Activated T-helper 9 cell treated with anti-CD3 and anti-CD28 coated beads, Interleukin-2, amount 50 U/mL, for 16 hours (primary cell): ENCODE measurements at regions not wholly inside any gene's neighbourhood (a gene's known extent, or its start where the extent isn't known, plus 50 kb on each side); places are given as distances from the start of the nearest gene placed in this dataset.

Experiments
- DNase-seq: peaks from one replicate; pipeline ENCODE4 v3.0.0-alpha.2; 2020; ENCODE audit warnings: low read depth

DNA sequence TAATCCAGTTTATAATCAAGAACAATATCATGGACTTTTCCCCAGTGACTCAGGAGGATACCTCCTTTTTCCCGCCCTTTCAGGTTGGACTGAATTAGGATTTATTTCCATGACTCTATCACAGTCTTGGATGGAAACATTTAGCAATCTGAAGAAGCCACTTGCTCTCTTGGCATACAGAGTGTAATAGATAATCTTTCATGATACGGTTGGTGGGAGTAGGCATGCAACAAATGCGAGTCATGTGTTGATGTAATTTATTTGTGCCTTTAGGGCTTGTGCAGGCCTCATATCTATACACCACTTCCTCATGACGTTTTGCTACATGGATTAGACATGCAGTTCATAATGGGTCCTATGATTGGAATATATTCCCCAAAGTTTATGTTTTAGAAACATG is 54.2 kb upstream of the MCTP2 start:
- no peak for DNase-seq

DNA sequence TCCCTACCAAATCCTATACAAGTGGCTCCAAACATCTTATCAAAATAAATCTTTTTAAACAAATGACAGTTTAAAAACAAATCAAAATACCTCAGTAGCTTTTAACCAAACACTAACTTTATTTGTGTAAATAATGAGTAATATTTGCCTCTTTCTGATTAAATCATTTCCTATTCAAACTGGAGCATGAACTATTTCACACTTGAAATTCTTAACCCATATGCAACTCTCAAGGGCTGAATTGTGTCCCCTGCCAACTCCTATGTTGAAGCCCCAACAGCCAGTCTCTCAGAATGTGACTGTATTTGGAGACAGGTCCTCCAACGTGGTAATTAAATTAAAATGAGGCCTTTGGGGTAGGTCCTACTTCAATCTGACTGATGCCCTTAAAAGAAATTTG is 55.9 kb upstream of the MCTP2 start:
- no peak for DNase-seq

GRCh38 chr15:94174399-94174802 is 57.0 kb upstream of the MCTP2 start:
- DNase-seq, result no peak

GRCh38 chr15:94168250-94168649 is 63.1 kb upstream of the MCTP2 start:
- no peak for DNase-seq

- no peak for DNase-seq
Measured at GRCh38 chr15:94164971-94165370, 66.4 kb upstream of the MCTP2 start.

DNA sequence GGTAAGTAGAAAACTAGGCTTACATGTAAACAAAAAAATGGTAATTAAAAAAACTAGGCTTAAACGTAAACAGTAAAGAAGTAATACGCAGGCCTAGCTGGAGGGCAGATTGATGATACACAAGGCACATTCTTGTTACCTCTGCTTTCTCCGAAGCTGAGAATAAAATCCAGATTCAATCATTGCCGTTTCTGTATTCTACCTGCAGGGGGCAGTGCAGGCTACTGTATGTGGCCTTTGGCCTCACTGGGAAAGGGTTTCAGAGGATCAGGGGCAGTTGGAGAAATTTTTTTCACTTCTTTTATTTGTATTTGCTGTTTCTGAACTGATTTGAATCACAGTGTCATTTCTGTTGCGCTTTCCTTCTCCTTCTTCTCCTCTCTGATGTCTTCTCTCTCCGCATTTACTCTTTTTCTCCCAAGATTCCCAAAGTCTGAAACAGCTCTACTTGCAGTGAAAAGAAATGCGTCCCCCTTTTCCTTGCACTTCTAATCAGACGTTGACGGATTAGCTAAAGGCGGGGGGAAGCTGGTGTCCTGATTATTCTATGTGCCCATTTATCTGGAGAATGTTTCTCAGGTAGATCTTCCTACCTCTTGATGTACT is 67.1 kb upstream of the MCTP2 start:
- DNase-seq, result peak; percentile 28

DNA sequence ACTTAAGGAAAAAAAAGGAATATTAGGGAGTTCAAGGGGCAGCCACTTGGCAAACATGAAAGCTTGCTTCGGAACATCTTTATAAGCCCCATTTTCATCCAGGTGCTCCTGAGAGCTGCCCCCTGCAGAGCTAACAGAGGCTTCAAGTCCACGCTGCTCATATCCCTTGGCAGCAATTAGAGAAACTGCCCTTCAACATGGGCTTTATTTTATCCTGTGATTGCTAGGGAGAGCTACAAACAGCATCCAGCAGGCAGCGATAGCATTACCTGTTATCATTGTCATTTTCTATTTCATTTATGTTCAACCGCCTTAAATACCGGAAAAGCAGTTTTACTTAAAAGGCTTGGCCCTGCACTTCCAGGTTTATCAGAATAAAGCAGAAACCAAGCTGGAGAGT is 68.4 kb upstream of the MCTP2 start:
- DNase-seq, result no peak

GRCh38 chr15:94154255-94154654 is 77.1 kb upstream of the MCTP2 start:
- no peak for DNase-seq

GRCh38 chr15:94145046-94145445 is 86.3 kb upstream of the MCTP2 start:
- no peak for DNase-seq

DNA sequence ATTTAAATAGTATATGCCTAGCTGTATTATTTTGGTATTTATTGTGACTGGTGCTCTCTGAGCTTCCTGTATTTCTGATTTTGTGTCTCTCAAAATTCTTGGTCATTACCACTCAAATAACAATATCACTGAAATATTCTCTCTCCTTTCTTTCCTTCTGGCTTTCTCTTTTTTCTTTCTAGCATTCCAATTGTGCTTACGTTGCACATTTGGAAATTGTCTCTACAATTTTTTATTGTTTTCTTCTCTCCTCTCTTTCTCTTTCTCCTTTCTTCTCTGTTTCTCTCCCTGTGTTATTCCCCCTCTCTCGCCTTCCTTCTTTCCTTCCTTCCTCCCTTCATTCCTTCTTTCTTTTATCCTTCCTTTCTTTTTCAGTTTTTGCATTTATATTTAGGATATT is 89.6 kb upstream of the MCTP2 start:
- DNase-seq, result no peak

DNA sequence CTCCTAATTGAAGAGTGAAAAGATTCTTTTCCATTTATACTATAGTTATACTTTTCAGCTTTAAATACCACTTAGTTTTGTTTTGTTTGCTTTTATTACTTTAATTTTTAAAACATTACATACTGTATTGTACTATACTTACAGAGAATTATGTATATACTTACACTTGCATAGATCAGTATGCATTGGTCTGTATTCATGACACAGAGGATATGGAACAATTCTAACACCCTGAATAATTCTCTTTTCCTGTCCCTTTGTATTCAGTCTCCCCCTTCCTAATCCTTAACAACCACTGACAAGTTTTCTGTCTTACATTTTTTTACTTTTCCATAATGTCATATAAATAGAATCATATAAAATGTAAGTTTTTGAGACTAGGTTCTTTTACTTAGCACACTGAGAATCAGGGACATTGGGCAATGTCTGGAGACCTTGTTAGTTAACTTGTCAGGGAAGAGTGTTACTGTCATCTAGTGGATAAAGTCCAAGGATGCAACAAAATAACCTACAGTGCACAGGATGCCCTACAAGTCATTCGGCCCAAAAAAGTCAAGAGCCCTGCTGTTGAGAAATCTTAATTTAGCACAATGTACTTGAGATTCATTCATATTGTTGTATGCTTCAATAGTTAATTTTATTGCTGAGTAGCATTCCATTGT is 95.7 kb upstream of the MCTP2 start:
- DNase-seq, result no peak

DNA sequence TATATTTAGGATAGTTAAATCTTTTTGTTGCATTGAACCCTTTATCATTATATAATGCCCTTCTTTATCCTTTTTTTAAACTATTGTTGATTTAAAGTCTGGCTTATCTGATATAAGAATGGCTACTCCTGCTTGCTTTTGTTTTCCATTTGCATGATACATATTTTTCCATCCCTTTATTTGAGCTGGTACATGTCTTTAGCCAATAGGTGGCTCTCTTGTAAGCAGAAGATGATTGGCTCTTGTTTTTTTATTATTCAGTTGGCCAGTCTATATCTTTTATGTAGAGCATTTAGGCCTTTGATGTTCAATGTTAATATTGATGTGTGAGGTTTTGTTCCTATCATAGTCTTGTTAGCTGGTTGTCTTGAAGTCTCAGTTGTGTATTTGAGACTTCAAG is 99.5 kb upstream of the MCTP2 start:
- no peak for DNase-seq

- DNase-seq, result no peak
Measured at GRCh38 chr15:94130504-94130903, 100.9 kb upstream of the MCTP2 start.

GRCh38 chr15:94127006-94127405 is 104.4 kb upstream of the MCTP2 start:
- no peak for DNase-seq

DNA sequence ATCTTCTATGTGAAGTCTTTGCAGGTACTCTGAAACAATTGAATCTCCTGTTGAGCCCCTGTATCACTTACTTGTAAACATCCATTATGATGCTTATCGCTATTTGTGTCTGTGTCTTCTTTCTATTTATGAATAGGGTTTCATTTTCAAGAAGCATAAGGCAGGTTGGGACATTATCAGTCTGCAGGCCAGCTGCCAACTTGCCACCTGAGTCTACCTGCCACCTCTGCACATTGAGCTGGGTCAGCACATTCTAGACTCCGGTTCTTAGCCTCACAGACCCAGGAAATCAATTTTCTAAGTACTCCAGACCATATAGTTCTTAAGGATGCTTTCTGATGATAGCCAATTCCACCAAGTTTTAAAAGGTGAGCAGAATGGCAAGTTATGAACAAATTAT is 105.7 kb upstream of the MCTP2 start:
- DNase-seq, result no peak

- DNase-seq, result no peak
Measured at GRCh38 chr15:94125156-94125555, 106.2 kb upstream of the MCTP2 start.

DNA sequence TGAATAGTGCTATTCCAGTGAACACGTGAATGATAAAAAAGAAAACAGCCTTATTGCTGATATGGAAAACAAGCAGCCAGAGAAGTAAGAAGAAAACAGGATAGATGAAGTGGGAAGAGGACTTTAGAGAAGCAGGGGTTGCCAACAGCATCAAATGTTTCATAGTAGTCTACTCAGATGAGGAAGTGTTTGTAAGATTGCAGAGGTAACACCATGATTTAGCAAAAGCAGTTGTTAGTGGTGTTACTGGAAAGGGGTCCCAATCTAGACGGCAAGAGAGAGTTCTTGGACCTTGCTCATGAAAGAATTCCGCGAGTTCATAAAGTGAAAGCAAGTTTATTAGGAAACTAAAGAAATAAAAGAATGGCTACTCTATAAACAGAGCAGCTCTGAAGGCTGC is 108.8 kb upstream of the MCTP2 start:
- DNase-seq, result no peak

DNA sequence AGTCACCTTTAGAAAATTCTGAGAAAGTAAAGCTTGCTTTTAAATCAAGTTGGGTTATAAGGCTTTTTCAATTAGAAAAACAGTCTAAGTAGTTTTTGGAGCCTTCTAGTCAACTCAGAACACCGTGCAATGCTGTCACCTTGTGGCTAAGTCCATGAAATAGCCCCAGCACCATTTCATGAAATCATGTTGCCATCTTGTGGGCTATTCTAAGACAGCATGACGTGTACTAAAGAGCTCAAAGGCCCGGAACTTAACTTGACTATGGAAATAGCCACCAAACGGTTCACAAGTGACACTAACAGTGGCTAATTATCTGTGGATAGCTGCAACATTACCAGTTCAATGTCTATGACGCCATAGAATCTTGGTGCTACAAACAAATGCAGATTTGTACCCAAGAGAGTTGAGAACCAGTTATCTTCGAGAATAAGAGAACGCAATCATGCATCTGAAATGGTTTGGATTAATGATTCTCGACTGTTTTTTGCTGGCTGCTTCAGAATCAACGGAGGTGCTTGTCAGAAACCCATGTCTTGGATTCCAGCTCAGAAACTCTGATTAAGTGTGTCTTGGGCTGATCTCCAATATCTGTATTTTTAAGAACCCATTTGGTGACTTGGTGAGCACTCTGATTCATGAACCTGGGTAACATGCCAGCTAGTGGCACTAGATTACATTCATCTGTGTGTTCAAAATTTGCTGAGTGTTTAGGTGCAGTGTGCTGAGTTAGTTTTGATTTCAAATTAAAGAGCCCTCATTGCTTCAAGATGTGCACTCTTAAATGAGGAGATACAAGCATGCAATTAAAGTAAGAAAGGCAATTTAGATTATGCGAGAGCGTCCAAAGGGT is 111.2 kb upstream of the MCTP2 start:
- peak; percentile 3 for DNase-seq

DNA sequence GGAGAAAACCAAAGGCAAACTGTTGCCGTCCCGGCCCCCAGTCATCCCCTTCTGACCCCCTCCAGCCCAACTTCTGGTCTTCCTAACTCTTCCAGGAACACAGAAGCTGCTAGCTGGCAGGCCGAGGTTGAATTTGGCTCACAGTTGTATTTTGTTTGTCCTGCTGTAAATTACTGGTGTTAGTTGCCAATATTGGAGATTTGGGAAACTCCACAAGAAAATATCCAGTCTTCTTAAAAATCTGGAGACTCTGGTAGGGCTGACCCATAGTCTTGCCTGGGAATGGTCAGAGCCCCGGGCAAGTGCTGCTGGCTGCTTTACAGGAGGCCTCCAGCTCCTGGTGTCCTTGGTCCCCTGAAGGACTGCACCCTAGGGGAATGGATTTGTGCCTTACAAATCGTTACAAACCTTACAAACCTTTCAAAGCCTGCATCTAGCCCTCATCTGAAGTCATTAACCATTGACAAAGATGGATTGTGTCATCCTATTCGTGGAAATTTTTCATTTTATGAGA is 112.0 kb upstream of the MCTP2 start:
- DNase-seq, result no peak

- DNase-seq, result no peak
Measured at GRCh38 chr15:94110476-94111130, 120.8 kb upstream of the MCTP2 start.

- no peak for DNase-seq
Measured at GRCh38 chr15:94107652-94108051, 123.7 kb upstream of the MCTP2 start.

DNA sequence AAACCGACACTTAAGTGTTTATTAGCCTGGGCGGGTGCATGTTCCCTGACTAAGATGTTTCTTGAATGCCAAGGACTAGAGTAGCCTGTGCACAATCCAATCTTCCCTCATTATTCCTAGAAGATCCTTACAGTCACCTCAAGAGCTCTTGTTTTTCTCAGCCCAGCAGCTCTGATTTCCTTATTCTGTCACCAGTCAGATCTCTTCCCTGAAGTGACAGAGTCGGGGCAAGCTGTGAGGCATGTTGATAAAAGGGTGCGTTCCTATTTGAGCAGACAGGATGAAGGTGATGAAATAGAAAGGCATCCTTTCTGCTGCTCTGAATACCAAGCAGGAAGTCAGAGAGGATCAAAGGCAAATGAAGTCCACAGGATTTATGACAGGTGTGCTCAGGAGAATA is 125.6 kb upstream of the MCTP2 start:
- DNase-seq, result no peak

DNA sequence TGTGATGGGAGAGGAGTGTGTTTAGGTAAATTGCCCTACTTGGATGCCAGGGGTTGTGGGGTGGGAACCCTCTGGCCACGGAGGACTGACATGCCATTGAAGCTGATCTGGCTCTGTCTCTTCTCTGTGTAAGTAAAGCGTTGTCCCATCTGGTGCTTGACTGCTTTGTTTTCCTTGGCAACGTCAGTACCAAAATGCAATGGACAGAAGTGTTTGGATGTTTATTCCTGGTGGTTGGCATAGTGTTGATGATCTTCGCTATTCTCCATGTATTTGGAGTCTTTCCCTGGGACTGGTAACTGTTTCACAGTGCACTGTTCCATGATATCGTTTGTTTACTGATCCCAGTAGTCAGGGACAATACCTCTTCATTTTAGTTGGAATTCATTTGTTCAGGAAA is 130.5 kb upstream of the MCTP2 start:
- DNase-seq, result no peak
